HG02678 (cell line): ENCODE measurements at regions not wholly inside any gene's neighbourhood (a gene's known extent, or its start where the extent isn't known, plus 50 kb on each side); places are given as distances from the start of the nearest gene placed in this dataset.

Experiments used
- ATAC-seq: cut with Tn5 transposase; IDR thresholded peaks from one replicate; pipeline ENCODE4 v1.9.1; 2021; ENCODE audit warnings: mild to moderate bottlenecking, moderate library complexity; ENCODE audit not compliant: unreplicated experiment

DNA sequence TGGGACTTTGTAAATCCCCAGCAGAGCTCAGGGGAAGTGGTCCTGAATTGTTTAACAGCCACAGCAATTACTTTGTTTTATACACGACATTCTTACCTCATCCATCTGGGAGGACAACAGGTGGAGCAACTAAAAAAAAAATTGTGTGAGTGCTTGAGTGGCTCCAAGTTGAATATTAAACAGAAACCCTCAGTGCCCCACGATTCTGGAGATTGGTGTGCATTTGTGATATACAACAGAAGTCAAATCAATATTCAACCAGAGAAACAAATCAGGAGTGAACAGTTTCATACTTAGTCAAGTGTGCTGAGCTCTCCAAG, 204.8 kb downstream of the HAPSTR1 start:
- no peak for ATAC-seq

DNA sequence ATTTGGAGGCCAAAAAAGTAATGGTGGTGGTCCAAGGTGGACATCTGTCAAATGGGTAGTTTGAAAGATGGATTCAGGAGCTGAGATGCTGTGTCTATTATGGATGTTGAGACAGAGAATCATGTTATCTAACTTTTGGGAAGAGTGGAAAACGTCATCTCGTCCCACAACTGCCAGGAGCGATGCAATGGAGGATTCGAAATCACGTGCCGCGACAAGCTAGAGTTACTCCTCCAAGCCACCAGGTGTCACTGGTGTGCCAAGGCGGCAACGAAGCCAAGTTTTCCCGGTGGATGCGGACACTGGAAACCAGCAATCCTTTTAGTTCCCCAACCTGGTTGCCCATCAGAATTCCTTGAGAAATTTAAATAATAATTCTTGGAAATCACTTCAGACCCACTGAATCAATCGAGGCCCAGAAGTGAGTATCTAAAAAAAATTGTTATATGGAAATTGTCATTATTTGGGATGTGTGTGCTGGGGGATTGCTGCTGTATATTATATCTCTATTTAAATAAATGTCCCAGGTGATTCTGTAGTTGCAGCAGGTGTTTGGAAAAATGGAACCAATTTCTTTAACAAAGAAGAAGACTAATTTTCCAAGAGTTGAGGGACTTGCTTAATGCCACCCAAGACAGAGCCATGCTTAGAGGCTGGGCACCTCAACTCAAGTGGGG, 206.1 kb downstream of the HAPSTR1 start:
- ATAC-seq, result no peak

GRCh38 chr16:9300252-9300651, 208.8 kb downstream of the HAPSTR1 start:
- no peak for ATAC-seq

GRCh38 chr16:9302072-9302471, 210.6 kb downstream of the HAPSTR1 start:
- no peak for ATAC-seq

GRCh38 chr16:9306753-9307152, 215.3 kb downstream of the HAPSTR1 start:
- ATAC-seq, result no peak

GRCh38 chr16:9307446-9307845, 216.0 kb downstream of the HAPSTR1 start:
- ATAC-seq, result no peak

DNA sequence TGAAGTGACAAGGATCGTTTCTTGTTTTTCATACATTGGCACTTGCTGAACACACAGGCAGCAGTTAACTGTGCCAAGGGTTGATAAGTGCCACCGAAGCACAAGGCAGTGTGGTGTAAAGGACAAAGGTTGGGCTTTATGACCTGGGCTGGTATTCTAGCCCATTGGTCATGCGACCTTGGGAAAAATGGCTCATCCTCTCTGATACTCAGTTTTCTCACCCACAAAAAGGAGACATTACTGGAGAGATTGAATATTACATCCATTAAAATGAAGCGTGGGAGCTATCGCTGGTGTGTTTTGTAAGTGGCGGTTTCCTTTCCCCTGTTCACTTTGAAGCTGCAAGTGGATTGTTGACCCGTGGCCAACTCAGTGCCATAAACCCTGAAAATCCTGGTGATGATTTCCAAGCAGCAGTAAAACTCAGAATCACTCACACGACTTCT, 216.9 kb downstream of the HAPSTR1 start:
- no peak for ATAC-seq

- ATAC-seq, result no peak
Observed at GRCh38 chr16:9308850-9309249, 217.4 kb downstream of the HAPSTR1 start.

GRCh38 chr16:9309844-9310243, 218.4 kb downstream of the HAPSTR1 start:
- ATAC-seq, result no peak

- ATAC-seq, result no peak
Observed at GRCh38 chr16:9311303-9311954, 220.0 kb downstream of the HAPSTR1 start.

DNA sequence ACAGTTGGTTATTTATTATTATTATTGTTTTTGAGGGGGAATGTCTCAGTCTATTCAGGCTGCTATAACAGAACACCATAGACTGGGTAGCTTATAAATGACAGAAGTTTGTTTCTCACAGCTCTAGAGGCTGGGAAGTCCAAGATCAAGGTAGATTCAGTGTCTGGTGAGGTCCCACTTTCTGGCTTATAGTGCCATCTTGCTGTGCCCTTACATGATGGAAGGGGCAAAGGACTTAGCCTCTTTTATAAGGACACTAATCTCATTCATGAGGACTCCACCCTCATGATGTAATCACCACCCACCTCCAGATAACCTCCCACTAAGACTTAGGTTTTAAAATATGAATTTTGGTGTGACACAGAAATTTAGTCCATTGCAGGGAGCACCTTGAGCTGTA, 224.6 kb downstream of the HAPSTR1 start:
- no peak for ATAC-seq

DNA sequence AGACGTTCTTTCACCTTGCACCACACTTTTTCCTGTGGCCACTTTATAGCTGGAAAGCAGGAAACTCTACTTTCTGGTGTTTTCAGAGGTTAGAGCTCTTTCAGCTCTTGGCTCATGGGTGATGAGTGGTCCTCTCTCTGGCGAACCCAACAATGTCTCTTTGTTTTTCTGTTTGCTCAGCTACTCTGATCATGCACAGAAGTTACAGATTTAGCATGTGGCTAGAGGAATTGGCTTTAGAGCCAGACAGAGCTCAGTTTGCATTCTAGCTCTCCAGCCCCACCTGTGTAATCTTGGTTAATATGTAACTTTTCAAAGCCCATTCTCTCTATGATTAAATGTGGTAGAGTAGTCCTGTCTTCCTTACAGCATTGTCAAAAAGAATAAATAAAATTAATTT, 225.2 kb downstream of the HAPSTR1 start:
- no peak for ATAC-seq

- no peak for ATAC-seq
Observed at GRCh38 chr16:9318764-9319163, 227.3 kb downstream of the HAPSTR1 start.

DNA sequence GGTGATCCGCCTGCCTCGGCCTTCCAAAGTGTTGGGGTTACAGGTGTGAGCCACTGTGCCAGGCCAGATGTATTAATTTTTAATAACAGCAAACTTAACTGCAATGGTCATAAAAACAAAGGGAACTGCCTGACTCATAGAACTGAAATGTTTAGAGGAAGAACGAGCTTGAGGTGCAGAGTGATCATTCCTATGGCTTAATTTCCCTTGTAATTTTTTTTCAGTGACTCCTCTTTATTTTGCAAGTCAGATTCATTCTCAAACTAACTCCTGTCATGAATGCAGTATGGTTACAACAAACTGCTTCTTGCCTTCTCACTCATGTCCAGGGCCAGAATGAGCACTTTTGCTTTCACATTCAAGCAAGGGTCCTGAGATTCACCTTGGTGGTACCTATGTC, 231.3 kb downstream of the HAPSTR1 start:
- no peak for ATAC-seq

- no peak for ATAC-seq
Observed at GRCh38 chr16:9323170-9323569, 231.7 kb downstream of the HAPSTR1 start.

GRCh38 chr16:9327253-9327652, 235.8 kb downstream of the HAPSTR1 start:
- no peak for ATAC-seq

- ATAC-seq, result no peak
Observed at GRCh38 chr16:9328411-9328810, 237.0 kb downstream of the HAPSTR1 start.

- ATAC-seq, result no peak
Observed at GRCh38 chr16:9330095-9330494, 238.7 kb downstream of the HAPSTR1 start.

DNA sequence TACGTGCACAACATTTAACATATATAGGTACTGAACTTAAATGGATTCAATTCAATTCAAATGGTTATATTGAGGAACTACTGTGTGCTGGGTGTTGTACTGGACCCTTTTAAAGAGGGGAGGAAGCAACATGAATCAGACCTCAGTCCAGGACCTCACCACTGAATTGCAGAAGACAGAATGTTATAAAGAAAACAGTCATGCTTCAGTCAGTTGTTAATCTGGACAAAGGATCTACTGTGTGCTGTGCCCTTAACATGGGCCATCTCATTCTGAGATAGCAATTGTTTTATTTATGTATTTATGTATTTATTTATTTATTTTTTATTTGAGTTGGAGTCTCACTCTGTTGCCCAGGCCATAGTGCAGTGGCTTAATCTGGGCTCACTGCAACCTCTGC, 240.1 kb downstream of the HAPSTR1 start:
- ATAC-seq, result no peak

GRCh38 chr16:9332574-9333148, 241.2 kb downstream of the HAPSTR1 start:
- no peak for ATAC-seq

- no peak for ATAC-seq
Observed at GRCh38 chr16:9333469-9333868, 242.0 kb downstream of the HAPSTR1 start.

- ATAC-seq, result no peak
Observed at GRCh38 chr16:9334103-9334502, 242.7 kb downstream of the HAPSTR1 start.
